AG04450 (cell line): ENCODE measurements at regions not wholly inside any gene's neighbourhood (a gene's known extent, or its start where the extent isn't known, plus 50 kb on each side); places are given as distances from the start of the nearest gene placed in this dataset.

ENCODE experiments used
- CTCF ChIA-PET: fragments of 300-600, 350-600 bp; formaldehyde crosslinking; extraction: SDS; loops from one replicate; lab custom pipeline; 2022; ENCODE audit warnings: antibody characterized with exemption, inconsistent platforms; lab: Charles Lee
- POLR2A ChIA-PET: fragments of 350-600 bp; formaldehyde crosslinking; extraction: SDS; loops from one replicate; lab custom pipeline; 2021; ENCODE audit warnings: antibody characterized with exemption, inconsistent platforms; lab: Yijun Ruan, JAX
- DNase-seq: peaks from one replicate; pipeline ENCODE4 v3.0.0-alpha.2; 2011; ENCODE audit warnings: low read depth, low spot score
- H3K27ac ChIP-seq: one replicate; pipeline ENCODE4 v1.5.1; 2012; ENCODE audit warnings: low read depth, low read length, control low read depth
- H3K27me3 ChIP-seq: one replicate; pipeline ENCODE4 v1.6.0; 2012; ENCODE audit warnings: low read length; ENCODE audit not compliant: control insufficient read depth, insufficient read depth
- H3K4me3 ChIP-seq: 2 replicates; pipeline ENCODE4 v1.5.1; 2011; ENCODE audit warnings: mild to moderate bottlenecking, low read depth, low read length, control low read depth
- H3K9me3 ChIP-seq: 2 replicates; pipeline ENCODE4 v1.5.1; 2012; ENCODE audit warnings: low read length; ENCODE audit not compliant: control insufficient read depth, insufficient read depth
- CTCF ChIP-seq: IDR thresholded peaks from 2 replicates; pipeline ENCODE4 v1.5.1; 2011; ENCODE audit warnings: low read depth, low read length, control low read depth, inconsistent platforms

GRCh38 chr5:56327809-56328208, 94.7 kb upstream of the ANKRD55 start:
- H3K27ac ChIP-seq, result no peak overlapping the region
- ChIA-PET CTCF (interaction anchor here (0.6 to 0.8 kb wide), 2 partner anchors 9 to 59 kb away, joined by 3 read pairs; no protein-coding TSS in a partner anchor), POLR2A (interaction anchor here (0.5 to 0.7 kb wide), 3 partner anchors 87 to 810 kb away, joined by 4 to 6 read pairs (median 4); no protein-coding TSS in a partner anchor)
- no peak for TF ChIP-seq CTCF
- no peak overlapping the region for H3K4me3 ChIP-seq
- H3K27me3 ChIP-seq, result no peaks in the 10 kb centered on the region
- DNase-seq, result no peak
- no peaks in the 10 kb centered on the region for H3K9me3 ChIP-seq

- Histone ChIP-seq H3K27me3 (no peaks in the 10 kb centered on the region), H3K27ac (no peak overlapping the region), H3K4me3 (no peak overlapping the region), H3K9me3 (no peaks in the 10 kb centered on the region)
- ChIA-PET POLR2A (no interaction called here), CTCF (no interaction called here)
- TF ChIP-seq CTCF, result no peak
- DNase-seq, result no peak
These were observed 93.6 kb upstream of the ANKRD55 start for GRCh38 chr5:56326770-56327169.

- TF ChIP-seq CTCF, result no peak
- H3K4me3 ChIP-seq, result no peak overlapping the region
- CTCF ChIA-PET, result no interaction called here
- H3K27ac ChIP-seq, result no peak overlapping the region
- POLR2A ChIA-PET, result no interaction called here
- no peaks in the 10 kb centered on the region for H3K27me3 ChIP-seq
- no peak for DNase-seq
- no peaks in the 10 kb centered on the region for H3K9me3 ChIP-seq
These were observed 93.0 kb upstream of the ANKRD55 start for GRCh38 chr5:56326116-56326515.

- no peak for TF ChIP-seq CTCF
- DNase-seq, result no peak
- no peaks in the 10 kb centered on the region for H3K9me3 ChIP-seq
- H3K27ac ChIP-seq, result no peak overlapping the region
- H3K27me3 ChIP-seq, result no peaks in the 10 kb centered on the region
- POLR2A ChIA-PET, result no interaction called here
- no peak overlapping the region for H3K4me3 ChIP-seq
- CTCF ChIA-PET, result no interaction called here
These were observed 91.9 kb upstream of the ANKRD55 start for GRCh38 chr5:56325039-56325438.

- Histone ChIP-seq H3K27ac (no peak overlapping the region), H3K4me3 (no peak overlapping the region), H3K9me3 (no peaks in the 10 kb centered on the region), H3K27me3 (no peaks in the 10 kb centered on the region)
- ChIA-PET CTCF (interaction anchor here (0.6 to 1.6 kb wide), 4 partner anchors 10 to 515 kb away, joined by 3 to 4 read pairs (median 3); no protein-coding TSS in a partner anchor), POLR2A (interaction anchor here (1.3 kb wide), 1 partner anchor 13 kb away, joined by 3 read pairs; no protein-coding TSS in a partner anchor)
- no peak for TF ChIP-seq CTCF
- DNase-seq, result peak; percentile 26
These were observed 90.4 kb upstream of the ANKRD55 start for GRCh38 chr5:56323505-56323904.
